ENCODE measurements at regions not wholly inside any gene's neighbourhood (a gene's known extent, or its start where the extent isn't known, plus 50 kb on each side); places are given as distances from the start of the nearest gene placed in this dataset.
"Not testable (repeated sequence)": the region's sequence is repeated elsewhere in the genome, so short reads cannot be mapped to it uniquely, and the experiment has no call there.

DNA sequence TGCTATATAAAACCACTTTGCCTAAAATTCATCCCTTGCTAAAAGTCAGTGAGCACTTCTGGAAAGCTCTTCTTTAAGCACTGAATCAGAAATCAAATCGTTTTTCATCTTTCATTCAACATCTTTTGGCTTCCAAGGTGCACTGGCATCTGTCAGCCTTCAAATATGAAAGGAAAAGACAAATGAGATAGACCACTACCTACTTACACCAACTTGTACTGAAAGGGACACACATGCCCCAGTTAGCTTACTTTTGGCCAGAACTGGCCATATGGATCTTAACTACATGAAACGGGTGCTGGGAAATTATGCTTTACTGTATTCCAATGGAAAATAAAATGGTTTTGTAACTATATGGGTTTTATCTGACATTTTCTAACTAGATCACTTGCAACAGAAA, 332.0 kb upstream of the ARPP21 start (continued):
- TF ChIP-seq ZNF462 (CRISPR knock-in tag; IDR thresholded peaks at IDR 0.05): no peak
- TF ChIP-seq, protein P1, sequence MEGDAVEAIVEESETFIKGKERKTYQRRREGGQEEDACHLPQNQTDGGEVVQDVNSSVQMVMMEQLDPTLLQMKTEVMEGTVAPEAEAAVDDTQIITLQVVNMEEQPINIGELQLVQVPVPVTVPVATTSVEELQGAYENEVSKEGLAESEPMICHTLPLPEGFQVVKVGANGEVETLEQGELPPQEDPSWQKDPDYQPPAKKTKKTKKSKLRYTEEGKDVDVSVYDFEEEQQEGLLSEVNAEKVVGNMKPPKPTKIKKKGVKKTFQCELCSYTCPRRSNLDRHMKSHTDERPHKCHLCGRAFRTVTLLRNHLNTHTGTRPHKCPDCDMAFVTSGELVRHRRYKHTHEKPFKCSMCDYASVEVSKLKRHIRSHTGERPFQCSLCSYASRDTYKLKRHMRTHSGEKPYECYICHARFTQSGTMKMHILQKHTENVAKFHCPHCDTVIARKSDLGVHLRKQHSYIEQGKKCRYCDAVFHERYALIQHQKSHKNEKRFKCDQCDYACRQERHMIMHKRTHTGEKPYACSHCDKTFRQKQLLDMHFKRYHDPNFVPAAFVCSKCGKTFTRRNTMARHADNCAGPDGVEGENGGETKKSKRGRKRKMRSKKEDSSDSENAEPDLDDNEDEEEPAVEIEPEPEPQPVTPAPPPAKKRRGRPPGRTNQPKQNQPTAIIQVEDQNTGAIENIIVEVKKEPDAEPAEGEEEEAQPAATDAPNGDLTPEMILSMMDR (conservative IDR thresholded peaks at IDR 0.05; ENCODE audit: low read depth in 2 of 2): no peak
- no peak for TF ChIP-seq EZH2 (IDR thresholded peaks at IDR 0.05; ENCODE audit: low read depth, unreplicated experiment)
- TF ChIP-seq CREB1 (CRISPR knock-in tag; IDR thresholded peaks at IDR 0.05; ENCODE audit: low read depth): no peak

DNA sequence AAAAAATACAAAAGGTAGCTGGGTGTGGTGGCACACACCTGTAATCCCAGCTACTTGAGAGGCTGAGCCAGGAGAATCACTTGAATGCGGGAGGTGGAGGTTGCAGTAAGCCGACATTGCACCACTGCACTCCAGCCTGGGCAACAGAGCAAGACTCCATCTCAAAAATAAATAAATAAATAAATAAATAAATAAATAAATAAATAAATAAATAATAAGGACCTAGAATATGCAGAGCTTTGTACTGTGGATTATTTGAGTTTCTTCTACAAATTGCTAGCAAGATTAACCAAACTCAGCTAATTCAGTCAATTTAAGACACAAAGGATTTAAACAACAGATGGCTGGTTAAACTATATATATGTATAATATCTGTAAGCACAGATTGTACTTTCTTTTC, 322.5 kb upstream of the ARPP21 start:
- not testable (repeated sequence) for H3K27me3 ChIP-seq (ENCODE audit: insufficient read depth); H3K4me2 ChIP-seq; H3K4me3 ChIP-seq; H3K79me2 ChIP-seq (replicated peaks; ENCODE audit: insufficient read depth); H4K20me1 ChIP-seq (replicated peaks; ENCODE audit: insufficient read depth); H3K36me3 ChIP-seq (ENCODE audit: insufficient read depth); DNase-seq (ENCODE audit: low spot score); H3K36me3 Mint-ChIP-seq (ENCODE audit: low read depth); H3K9me3 Mint-ChIP-seq; H2AFZ ChIP-seq; H3K9me2 ChIP-seq (ENCODE audit: insufficient read depth); H3F3A ChIP-seq (replicated peaks; ENCODE audit: low read depth); H3K27ac ChIP-seq (ENCODE audit: low read depth); ATAC-seq; H3K4me3 Mint-ChIP-seq; H3K27me3 Mint-ChIP-seq (ENCODE audit: insufficient read depth, low read depth, poor library complexity); H3K27ac Mint-ChIP-seq
- H3K4me1 Mint-ChIP-seq: peaks cover 10% of the 10 kb centered on the region; the same call in 2 of the 3 replicates
- H3K4me1 ChIP-seq (ENCODE audit: insufficient read depth): peaks cover 25% of the 10 kb centered on the region

Measured in GM23338 (cell line).